ENCODE measurements at regions not wholly inside any gene's neighbourhood (a gene's known extent, or its start where the extent isn't known, plus 50 kb on each side); places are given as distances from the start of the nearest gene placed in this dataset.
"Not testable (repeated sequence)": the region's sequence is repeated elsewhere in the genome, so short reads cannot be mapped to it uniquely, and the experiment has no call there.

DNA sequence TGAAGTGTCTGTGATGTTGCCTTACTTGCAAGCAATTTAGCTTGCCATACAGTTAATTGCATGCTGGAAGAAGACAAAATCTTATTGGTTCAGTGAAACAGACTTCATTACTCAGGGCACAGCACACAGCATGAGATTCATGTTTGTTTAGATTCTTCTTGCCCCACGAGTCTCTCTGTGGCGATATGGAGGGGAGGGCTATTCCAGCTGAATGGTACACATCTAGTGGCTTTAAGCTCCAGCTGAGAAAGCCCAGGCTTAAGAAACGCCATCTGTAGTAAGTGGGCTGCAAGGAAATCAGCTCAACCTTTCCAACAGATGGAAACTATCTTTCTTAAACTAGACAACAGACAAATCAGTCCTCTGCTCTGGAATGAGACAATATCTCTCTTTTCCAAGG, 1022.0 kb downstream of the NCAM2 start:
- H4K20me1 ChIP-seq (ENCODE audit: insufficient read depth, low read length): no peaks in the 10 kb centered on the region
- Mint-ChIP-seq H3K4me1 (no peaks in the 10 kb centered on the region), H3K4me3 (no peak overlapping the region), H3K36me3 (no peaks in the 10 kb centered on the region), H3K27ac (no peak overlapping the region), H3K9me3 (peaks cover 6 to 22% (median 10%) of the 10 kb centered on the region in 7 donors), H3K27me3 (ENCODE audit: low read depth in 3 of 3) (no peaks in the 10 kb centered on the region)
- H3K27me3 ChIP-seq (ENCODE audit: control insufficient read depth in 2 of 2, insufficient read depth in 2 of 2, low read length in 2 of 2): no peaks in the 10 kb centered on the region
- intact Hi-C loops (cut with micrococcal nuclease): no loop called here
- no peaks in the 10 kb centered on the region for H3K36me3 ChIP-seq (replicated peaks in 1 of 2; ENCODE audit: control insufficient read depth in 1 of 2, insufficient read depth in 2 of 2, low read length in 2 of 2)
- no peak overlapping the region for H3K9ac ChIP-seq (ENCODE audit: insufficient read depth, low read length, poor library complexity, severe bottlenecking)
- H3K4me3 ChIP-seq (replicated peaks in 1 of 3; ENCODE audit: low read depth in 2 of 3, low read length in 3 of 3): no peak overlapping the region
- DNase-seq: no peak
- no peaks in the 10 kb centered on the region for H3K4me1 ChIP-seq (ENCODE audit: control insufficient read depth in 1 of 2, insufficient read depth in 2 of 2, low read length in 2 of 2)
- no peak overlapping the region for H3K27ac ChIP-seq (ENCODE audit: low read depth in 1 of 2, low read length in 2 of 2)
- no peak overlapping the region for H3K4me2 ChIP-seq (replicated peaks; ENCODE audit: extremely low read depth, low read length, poor library complexity, severe bottlenecking)
- H3K9me3 ChIP-seq (replicated peaks in 1 of 2; ENCODE audit: control insufficient read depth in 1 of 2, insufficient read depth in 1 of 2, low read length in 2 of 2): peaks cover 12 to 14% of the 10 kb centered on the region in 2 donors
- H2AFZ ChIP-seq (ENCODE audit: insufficient read depth, low read depth, low read length, poor library complexity, severe bottlenecking): no peak overlapping the region
- H3K79me2 ChIP-seq (ENCODE audit: insufficient read depth, low read length): no peaks in the 10 kb centered on the region
- TF ChIP-seq, protein P1, sequence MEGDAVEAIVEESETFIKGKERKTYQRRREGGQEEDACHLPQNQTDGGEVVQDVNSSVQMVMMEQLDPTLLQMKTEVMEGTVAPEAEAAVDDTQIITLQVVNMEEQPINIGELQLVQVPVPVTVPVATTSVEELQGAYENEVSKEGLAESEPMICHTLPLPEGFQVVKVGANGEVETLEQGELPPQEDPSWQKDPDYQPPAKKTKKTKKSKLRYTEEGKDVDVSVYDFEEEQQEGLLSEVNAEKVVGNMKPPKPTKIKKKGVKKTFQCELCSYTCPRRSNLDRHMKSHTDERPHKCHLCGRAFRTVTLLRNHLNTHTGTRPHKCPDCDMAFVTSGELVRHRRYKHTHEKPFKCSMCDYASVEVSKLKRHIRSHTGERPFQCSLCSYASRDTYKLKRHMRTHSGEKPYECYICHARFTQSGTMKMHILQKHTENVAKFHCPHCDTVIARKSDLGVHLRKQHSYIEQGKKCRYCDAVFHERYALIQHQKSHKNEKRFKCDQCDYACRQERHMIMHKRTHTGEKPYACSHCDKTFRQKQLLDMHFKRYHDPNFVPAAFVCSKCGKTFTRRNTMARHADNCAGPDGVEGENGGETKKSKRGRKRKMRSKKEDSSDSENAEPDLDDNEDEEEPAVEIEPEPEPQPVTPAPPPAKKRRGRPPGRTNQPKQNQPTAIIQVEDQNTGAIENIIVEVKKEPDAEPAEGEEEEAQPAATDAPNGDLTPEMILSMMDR (IDR thresholded peaks at IDR 0.05): no peak
- WGBS (ENCODE audit: insufficient coverage): no CpG with 5 or more reads among the region's 3 CpGs

DNA sequence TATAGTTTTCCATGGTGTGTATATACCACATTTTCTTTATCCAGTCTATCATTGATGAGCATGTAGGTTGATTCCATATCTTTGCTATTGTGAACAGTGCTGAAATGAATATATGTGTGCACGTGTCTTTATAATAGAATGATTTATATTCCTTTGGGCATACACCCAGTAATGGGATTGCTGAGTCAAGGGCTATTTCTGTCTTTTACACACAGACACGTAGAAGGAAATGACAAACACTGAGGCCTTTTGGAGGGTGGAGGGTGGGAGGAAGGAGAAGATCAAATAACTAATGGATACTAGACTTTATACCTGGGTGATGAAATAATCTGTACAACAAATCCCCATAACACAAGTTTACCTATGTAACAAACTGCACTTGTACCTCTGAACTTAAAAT, 1025.7 kb downstream of the NCAM2 start:
- H3K4me1 ChIP-seq (ENCODE audit: control insufficient read depth in 1 of 2, insufficient read depth in 2 of 2, low read length in 2 of 2); H3K27me3 ChIP-seq (ENCODE audit: control insufficient read depth in 2 of 2, insufficient read depth in 2 of 2, low read length in 2 of 2); H3K79me2 ChIP-seq (ENCODE audit: insufficient read depth, low read length); H3K36me3 ChIP-seq (replicated peaks in 1 of 2; ENCODE audit: control insufficient read depth in 1 of 2, insufficient read depth in 2 of 2, low read length in 2 of 2); H3K36me3 Mint-ChIP-seq; H2AFZ ChIP-seq (ENCODE audit: insufficient read depth, low read depth, low read length, poor library complexity, severe bottlenecking); H3K27ac ChIP-seq (ENCODE audit: low read depth in 1 of 2, low read length in 2 of 2); intact Hi-C loops (cut with micrococcal nuclease); H4K20me1 ChIP-seq (ENCODE audit: insufficient read depth, low read length); H3K9ac ChIP-seq (ENCODE audit: insufficient read depth, low read length, poor library complexity, severe bottlenecking); H3K4me3 Mint-ChIP-seq; H3K27ac Mint-ChIP-seq; H3K4me1 Mint-ChIP-seq; H3K4me2 ChIP-seq (replicated peaks; ENCODE audit: extremely low read depth, low read length, poor library complexity, severe bottlenecking); H3K4me3 ChIP-seq (replicated peaks in 1 of 3; ENCODE audit: low read depth in 2 of 3, low read length in 3 of 3); H3K9me3 ChIP-seq (replicated peaks in 1 of 2; ENCODE audit: control insufficient read depth in 1 of 2, insufficient read depth in 1 of 2, low read length in 2 of 2); DNase-seq; H3K27me3 Mint-ChIP-seq (ENCODE audit: low read depth in 3 of 3): not testable (repeated sequence)
- no CpG with 5 or more reads among the region's 2 CpGs for WGBS (ENCODE audit: insufficient coverage)
- peaks cover 0 to 12% (median 6%) of the 10 kb centered on the region in 7 donors for H3K9me3 Mint-ChIP-seq
